NB4 (cell line): ENCODE measurements at regions not wholly inside any gene's neighbourhood (a gene's known extent, or its start where the extent isn't known, plus 50 kb on each side); places are given as distances from the start of the nearest gene placed in this dataset.

Experiments used
- CTCF ChIP-seq: IDR thresholded peaks from one replicate; pipeline ENCODE4 v1.5.1; 2012; ENCODE audit warnings: low read depth, low read length
- POLR2A ChIP-seq: IDR thresholded peaks from 2 replicates; pipeline ENCODE4 v1.6.1; 2011; ENCODE audit warnings: mild to moderate bottlenecking; ENCODE audit not compliant: insufficient read length; ENCODE audit errors: extremely low read depth

- TF ChIP-seq CTCF: no peak
- no peak for TF ChIP-seq POLR2A
Observed at GRCh38 chr2:220057391-220057790, 430.0 kb downstream of the SLC4A3 start.
